ENCODE measurements at regions not wholly inside any gene's neighbourhood (a gene's known extent, or its start where the extent isn't known, plus 50 kb on each side); places are given as distances from the start of the nearest gene placed in this dataset.

- DNase-seq = no peak
These were observed 203.0 kb upstream of the MIR17HG start for GRCh38 chr13:91144486-91144885.

DNA sequence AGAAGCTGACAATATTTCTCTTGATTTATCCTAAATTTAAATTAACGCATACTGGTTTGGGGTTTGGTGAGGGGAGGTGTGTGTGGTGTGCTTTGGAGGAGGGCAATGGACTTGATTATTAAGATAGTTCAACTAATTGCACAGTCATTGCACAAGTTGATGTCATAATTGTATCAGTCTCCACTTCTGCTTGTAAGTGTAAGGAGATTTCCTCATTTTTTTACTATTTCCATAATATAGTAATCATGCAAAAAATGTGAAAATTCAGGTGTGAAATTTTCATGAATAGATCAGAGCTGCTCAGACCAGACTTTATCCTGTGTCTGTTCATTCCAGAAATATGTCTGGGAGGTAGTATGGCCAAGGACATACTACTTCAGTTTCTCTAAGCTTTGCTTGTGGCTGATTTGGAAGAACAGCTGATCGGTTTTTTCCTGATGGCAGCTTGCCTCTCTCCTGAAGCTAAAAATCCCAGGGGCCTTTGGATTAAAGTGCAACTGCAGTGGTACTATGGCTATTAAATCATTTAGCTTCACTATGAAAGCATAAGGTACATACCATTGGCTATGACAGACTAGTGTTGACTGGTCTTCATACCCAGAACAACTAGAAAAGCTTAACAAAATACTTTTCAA is 201.8 kb upstream of the MIR17HG start:
- no peak for DNase-seq

- no peak for DNase-seq
These were observed 200.9 kb upstream of the MIR17HG start for GRCh38 chr13:91146601-91147000.

DNA sequence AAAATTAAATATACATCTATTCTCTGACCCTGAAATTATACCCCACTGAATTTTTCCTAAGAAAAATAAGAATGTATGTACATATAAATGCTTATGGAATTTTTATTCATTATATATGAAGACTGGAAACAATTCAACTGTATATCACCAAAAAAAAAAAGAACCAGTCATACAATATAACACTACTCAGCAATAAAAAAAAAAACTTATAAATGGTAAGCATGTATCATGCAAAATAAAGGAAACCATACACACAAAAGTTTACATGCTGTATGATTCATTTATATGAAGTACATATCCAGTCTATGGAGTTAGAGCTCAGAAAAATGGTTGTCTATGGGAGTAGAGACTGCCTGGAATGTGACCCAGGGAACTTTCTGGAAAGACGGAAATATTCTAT is 199.4 kb upstream of the MIR17HG start:
- DNase-seq = no peak

- DNase-seq = no peak
These were observed 195.6 kb upstream of the MIR17HG start for GRCh38 chr13:91151921-91152320.

- DNase-seq = no peak
These were observed 194.1 kb upstream of the MIR17HG start for GRCh38 chr13:91153372-91153771.

- no peak for DNase-seq
These were observed 192.7 kb upstream of the MIR17HG start for GRCh38 chr13:91154558-91155353.

- DNase-seq = no peak
These were observed 191.9 kb upstream of the MIR17HG start for GRCh38 chr13:91155512-91156114.

DNA sequence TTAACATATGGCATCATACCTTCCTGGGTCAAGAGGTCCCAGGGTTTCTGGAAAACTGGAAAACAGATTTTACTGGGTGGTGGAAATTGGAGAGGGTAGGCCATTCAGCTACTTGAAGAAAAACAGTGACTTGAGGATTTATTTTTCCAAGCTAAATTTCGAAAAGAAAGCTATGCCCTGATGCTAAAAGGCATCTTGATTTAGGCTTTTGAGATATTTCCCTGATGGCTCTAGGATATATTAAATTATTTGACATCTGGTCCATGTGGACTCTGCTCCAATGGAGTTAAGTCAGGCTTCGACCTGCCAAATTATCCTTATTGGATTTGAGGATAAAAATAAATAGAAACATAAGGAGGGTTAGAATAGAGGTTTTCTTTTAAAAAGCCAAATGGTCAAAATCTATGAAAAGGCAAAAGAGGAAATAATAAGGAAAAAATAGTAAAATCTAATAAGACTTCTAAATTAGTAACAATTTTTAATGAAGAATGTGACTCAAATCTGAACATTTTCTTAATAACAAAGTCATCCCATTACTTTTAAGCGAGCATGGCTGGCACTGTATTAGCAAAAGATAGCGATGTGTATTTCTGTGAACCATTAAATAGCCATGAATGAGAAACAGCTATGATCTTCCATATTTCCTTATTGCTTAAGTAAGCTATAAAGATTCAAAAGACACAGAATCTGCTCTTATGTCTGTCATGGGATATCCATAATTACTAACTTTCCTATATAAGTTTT is 190.0 kb upstream of the MIR17HG start:
- DNase-seq = no peak

- no peak for DNase-seq
These were observed 189.5 kb upstream of the MIR17HG start for GRCh38 chr13:91158017-91158395.

DNA sequence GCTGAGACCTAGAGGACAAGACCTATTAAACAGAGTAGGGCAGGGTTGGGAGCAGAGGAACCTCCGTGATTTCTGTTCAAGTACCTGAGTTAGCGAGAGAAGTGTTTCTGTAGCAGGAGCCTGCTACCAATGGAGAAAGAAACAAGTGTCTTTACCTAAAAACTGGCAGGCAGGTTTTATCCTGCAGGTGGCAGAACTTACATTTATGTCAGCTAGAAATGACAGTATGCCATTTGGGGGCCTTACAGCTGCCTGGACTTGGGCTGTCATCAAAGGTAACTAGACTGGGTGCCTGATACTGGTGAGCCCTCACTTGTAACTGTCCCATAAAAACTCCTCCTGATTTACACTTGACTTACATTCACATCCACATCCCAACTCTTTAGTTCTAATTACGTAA is 185.3 kb upstream of the MIR17HG start:
- no peak for DNase-seq

GRCh38 chr13:91162589-91162988 is 184.9 kb upstream of the MIR17HG start:
- DNase-seq = no peak

- no peak for DNase-seq
These were observed 181.7 kb upstream of the MIR17HG start for GRCh38 chr13:91165758-91166157.

DNA sequence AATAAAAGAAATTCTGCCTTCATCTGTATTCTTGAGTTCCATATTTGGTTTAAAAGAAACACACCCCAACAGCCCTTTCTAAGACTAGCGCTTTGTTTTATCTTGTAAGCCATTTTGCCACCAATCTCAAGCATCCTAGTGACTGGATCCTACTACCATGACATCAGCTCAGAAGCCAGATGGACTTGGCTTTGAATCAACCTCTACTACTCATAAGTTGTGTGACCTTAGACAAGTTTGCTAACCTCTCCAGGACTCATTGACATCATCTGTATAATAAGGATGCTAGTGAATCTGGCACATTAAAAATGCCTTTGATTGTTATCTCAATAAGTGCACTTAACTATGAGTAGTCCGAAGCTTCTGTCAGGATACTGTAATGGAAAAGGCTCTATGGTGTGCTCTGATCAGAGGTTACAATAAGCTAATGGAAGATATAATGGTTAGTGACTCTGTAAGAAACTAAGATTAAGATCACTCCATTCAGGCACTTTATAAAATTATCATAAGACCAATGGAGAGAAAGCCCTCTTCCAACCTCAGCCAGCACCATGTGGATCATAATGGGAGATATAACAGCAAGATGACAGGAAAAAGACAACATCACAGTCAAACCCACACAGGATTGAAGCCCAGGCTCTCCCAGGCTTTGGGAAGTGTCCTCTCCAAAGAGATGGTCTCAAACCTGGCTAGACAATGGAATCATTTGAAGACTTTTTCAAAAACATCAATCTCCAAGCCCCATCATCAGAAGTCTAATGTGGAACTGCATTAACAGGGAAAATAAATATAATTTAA is 180.6 kb upstream of the MIR17HG start:
- no peak for DNase-seq

GRCh38 chr13:91167706-91168385 is 179.6 kb upstream of the MIR17HG start:
- DNase-seq = no peak

GRCh38 chr13:91168386-91168711 is 179.1 kb upstream of the MIR17HG start:
- no peak for DNase-seq

DNA sequence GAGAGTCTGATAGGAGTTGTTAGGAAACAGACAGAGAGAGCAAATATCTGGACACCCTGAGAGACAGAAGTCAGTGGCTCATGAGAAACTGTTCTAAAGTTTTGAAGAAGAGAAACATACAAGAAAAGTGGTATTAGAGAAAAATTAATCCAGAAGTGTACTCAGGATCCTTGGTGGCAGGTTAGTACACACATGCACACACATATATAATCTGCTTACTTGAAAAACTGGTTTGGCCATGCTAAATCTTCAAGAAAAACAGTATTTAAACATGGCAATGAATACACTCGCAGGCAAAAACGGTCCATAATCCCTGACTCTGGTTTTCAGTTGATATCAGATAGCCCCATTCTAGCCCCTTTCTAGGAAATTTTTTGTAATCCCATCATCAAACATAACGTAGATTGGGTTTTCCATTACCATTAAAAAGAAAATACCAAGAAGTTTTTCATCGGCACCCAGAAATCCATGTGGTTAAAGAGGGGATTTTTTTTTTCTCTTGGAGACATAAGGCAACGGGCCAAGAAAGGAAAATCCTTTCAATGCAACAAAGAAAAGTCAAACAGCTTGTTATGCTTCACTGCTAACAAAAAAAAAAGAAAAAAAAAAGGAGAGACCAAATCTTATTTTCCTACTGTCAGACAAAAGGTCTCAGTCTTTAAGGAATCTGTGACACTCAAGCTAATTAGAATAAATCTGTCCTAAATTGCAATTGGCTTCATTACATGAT is 178.0 kb upstream of the MIR17HG start:
- no peak for DNase-seq

GRCh38 chr13:91172160-91172559 is 175.3 kb upstream of the MIR17HG start:
- DNase-seq = no peak

DNA sequence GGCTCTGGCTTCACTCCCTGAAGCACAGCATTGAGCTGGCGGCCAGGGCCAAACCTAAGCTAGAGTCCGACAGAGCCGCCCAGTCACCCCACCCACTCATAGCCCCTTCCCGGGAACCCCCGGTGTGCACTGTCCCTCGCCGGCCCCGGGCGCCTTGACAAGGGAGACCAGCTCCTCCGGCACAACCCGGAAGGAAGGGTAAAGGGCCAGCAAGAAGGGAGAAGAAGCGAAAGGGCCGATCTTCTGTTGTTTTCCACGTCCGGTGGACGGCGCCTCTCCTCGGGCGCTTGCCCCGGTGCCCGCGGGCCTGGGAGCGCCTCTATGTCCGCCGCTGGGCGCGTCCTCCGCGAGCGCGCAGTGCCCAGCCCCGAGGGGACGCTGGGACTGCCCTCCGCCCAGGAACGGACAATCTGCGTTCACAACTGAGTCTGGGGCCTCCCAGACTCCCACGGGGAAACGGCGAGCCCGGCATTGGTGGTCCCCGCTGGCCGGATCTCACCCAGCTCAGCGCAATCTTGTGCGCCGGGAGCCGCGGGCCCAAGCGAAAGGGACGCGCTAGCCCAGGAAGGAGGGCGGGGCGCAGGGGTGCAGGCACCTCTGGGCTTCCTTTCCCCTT is 172.5 kb upstream of the MIR17HG start:
- no peak for DNase-seq

GRCh38 chr13:91178099-91178498 is 169.4 kb upstream of the MIR17HG start:
- DNase-seq = no peak

DNA sequence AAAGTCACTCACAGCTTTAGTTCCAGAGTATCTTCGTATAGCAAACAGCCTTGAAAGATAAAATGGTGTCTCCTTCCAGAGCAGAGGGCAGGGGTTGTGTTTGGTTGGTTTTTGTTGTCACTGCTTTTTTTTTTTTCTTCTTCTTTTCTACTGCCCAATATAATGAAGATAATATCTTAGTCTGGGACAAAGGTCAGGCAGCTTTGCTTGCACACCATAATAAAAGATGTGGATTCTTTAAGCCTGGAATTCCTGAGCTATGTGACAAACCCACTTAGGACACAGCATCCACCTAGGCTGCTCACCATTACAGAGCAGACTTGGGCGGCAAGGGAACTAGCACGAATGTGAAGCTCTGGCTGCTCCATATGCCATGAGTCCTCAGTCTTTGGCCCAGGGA is 165.6 kb upstream of the MIR17HG start:
- DNase-seq = no peak

All from COR-L47 (cell line).